ENCODE measurements at regions not wholly inside any gene's neighbourhood (a gene's known extent, or its start where the extent isn't known, plus 50 kb on each side); places are given as distances from the start of the nearest gene placed in this dataset.

DNA sequence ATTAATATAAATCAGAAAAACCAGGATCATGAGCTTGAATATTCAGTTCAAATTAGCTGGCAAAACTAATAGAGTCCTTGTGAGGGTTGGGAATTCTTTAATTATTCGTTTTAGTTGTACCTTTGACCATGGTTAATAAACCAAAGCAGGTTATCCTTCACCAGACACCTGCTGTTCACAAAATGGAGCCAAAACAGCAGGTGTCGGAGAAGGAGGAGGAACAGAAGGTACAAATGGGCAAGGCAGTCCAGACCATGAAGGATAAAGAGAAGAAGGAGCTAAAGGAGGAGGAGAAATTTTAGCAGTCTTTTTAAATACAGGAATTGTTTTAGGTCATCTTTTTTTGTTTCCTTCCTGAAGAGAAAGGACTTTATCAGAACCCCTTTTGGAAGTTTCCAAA lies 106.1 kb downstream of the NHLRC3 start:
- TF ChIP-seq CTCF (conservative IDR thresholded peaks at IDR 0.05; ENCODE audit: low read length) (no peak), EZH2phosphoT487 (IDR thresholded peaks at IDR 0.05; ENCODE audit: borderline replicate concordance) (no peak)
- Histone ChIP-seq H2AFZ (ENCODE audit: low read length) (0 out of 2 replicates have a peak overlapping the region, but pooled peaks have one; percentile 10), H3K9ac (ENCODE audit: low read depth, low read length, poor library complexity, severe bottlenecking) (no peak overlapping the region), H3F3A (ENCODE audit: low read depth) (no peaks in the 10 kb centered on the region), H3K27me3 (ENCODE audit: insufficient read depth, low read length, poor library complexity, severe bottlenecking) (no peaks in the 10 kb centered on the region), H3K4me1 (ENCODE audit: insufficient read depth, low read length, poor library complexity, severe bottlenecking) (no peaks in the 10 kb centered on the region), H4K20me1 (ENCODE audit: insufficient read depth, low read length, poor library complexity, severe bottlenecking) (no peaks in the 10 kb centered on the region), H3K79me2 (ENCODE audit: insufficient read depth, low read length) (no peaks in the 10 kb centered on the region), H3K4me3 (ENCODE audit: low read length, poor library complexity, severe bottlenecking) (no peak overlapping the region), H3K9me3 (ENCODE audit: insufficient read depth, low read depth, low read length) (no peaks in the 10 kb centered on the region), H3K9me2 (replicated peaks; ENCODE audit: low read depth, low read length) (no peaks in the 10 kb centered on the region), H3K36me3 (ENCODE audit: insufficient read depth, low read length) (no peaks in the 10 kb centered on the region), H3K4me2 (ENCODE audit: low read depth, low read length, poor library complexity, severe bottlenecking) (no peak overlapping the region)

GRCh38 chr13:39144941-39145533 lies 106.8 kb downstream of the NHLRC3 start:
- H3K9me3 ChIP-seq (ENCODE audit: insufficient read depth, low read depth, low read length): no peaks in the 10 kb centered on the region
- no peak overlapping the region for H3K9ac ChIP-seq (ENCODE audit: low read depth, low read length, poor library complexity, severe bottlenecking)
- H3K27me3 ChIP-seq (ENCODE audit: insufficient read depth, low read length, poor library complexity, severe bottlenecking): no peaks in the 10 kb centered on the region
- TF ChIP-seq EZH2phosphoT487 (IDR thresholded peaks at IDR 0.05; ENCODE audit: borderline replicate concordance) (no peak), CTCF (conservative IDR thresholded peaks at IDR 0.05; ENCODE audit: low read length) (peak; percentile 65)
- no peak overlapping the region for H3K4me3 ChIP-seq (ENCODE audit: low read length, poor library complexity, severe bottlenecking)
- no peaks in the 10 kb centered on the region for H4K20me1 ChIP-seq (ENCODE audit: insufficient read depth, low read length, poor library complexity, severe bottlenecking)
- H2AFZ ChIP-seq (ENCODE audit: low read length): no peak overlapping the region
- no peaks in the 10 kb centered on the region for H3K9me2 ChIP-seq (replicated peaks; ENCODE audit: low read depth, low read length)
- H3K36me3 ChIP-seq (ENCODE audit: insufficient read depth, low read length): no peaks in the 10 kb centered on the region
- no peak overlapping the region for H3K4me2 ChIP-seq (ENCODE audit: low read depth, low read length, poor library complexity, severe bottlenecking)
- no peaks in the 10 kb centered on the region for H3K4me1 ChIP-seq (ENCODE audit: insufficient read depth, low read length, poor library complexity, severe bottlenecking)
- H3F3A ChIP-seq (ENCODE audit: low read depth): no peaks in the 10 kb centered on the region
- H3K79me2 ChIP-seq (ENCODE audit: insufficient read depth, low read length): no peaks in the 10 kb centered on the region

DNA sequence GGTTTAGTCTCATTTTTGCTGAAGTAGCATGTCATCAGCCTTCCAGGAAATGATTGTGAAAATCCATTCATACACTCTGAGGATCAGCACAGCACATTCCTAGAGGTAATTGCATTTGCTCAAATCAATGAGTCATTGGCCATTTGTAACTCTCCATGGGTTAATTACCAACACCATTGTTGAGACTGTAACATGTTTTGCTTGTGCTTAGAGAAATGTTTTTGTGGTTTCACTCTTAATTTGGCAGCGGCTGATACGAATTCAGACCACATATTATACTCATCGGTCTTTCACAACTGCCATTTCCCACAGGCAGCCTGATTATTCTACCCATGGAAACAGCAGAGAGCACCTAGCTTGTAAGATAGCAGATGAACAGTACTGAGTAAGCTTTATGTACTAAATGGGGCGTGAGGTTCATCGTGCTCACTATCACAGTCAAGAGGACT lies 110.3 kb downstream of the NHLRC3 start:
- Histone ChIP-seq H3K4me3 (ENCODE audit: low read length, poor library complexity, severe bottlenecking) (no peak overlapping the region), H3K27me3 (ENCODE audit: insufficient read depth, low read length, poor library complexity, severe bottlenecking) (no peaks in the 10 kb centered on the region), H3K79me2 (ENCODE audit: insufficient read depth, low read length) (no peaks in the 10 kb centered on the region), H4K20me1 (ENCODE audit: insufficient read depth, low read length, poor library complexity, severe bottlenecking) (no peaks in the 10 kb centered on the region), H3K9me3 (ENCODE audit: insufficient read depth, low read depth, low read length) (no peaks in the 10 kb centered on the region), H3K9ac (ENCODE audit: low read depth, low read length, poor library complexity, severe bottlenecking) (no peak overlapping the region), H3F3A (ENCODE audit: low read depth) (no peaks in the 10 kb centered on the region), H2AFZ (ENCODE audit: low read length) (no peak overlapping the region), H3K9me2 (replicated peaks; ENCODE audit: low read depth, low read length) (no peaks in the 10 kb centered on the region), H3K4me1 (ENCODE audit: insufficient read depth, low read length, poor library complexity, severe bottlenecking) (no peaks in the 10 kb centered on the region), H3K4me2 (ENCODE audit: low read depth, low read length, poor library complexity, severe bottlenecking) (no peak overlapping the region), H3K36me3 (ENCODE audit: insufficient read depth, low read length) (no peaks in the 10 kb centered on the region)
- TF ChIP-seq EZH2phosphoT487 (IDR thresholded peaks at IDR 0.05; ENCODE audit: borderline replicate concordance): no peak
- TF ChIP-seq CTCF (conservative IDR thresholded peaks at IDR 0.05; ENCODE audit: low read length): no peak

All from Loucy (cell line).